Progenitor cell of endocrine pancreas (in vitro differentiated cells): ENCODE measurements at regions not wholly inside any gene's neighbourhood (a gene's known extent, or its start where the extent isn't known, plus 50 kb on each side); places are given as distances from the start of the nearest gene placed in this dataset.

Experiments used
- DNase-seq: peaks from one replicate; pipeline ENCODE4 v3.0.0; 2021; ENCODE audit warnings: low spot score; ENCODE audit not compliant: unreplicated experiment
- H3K27ac Mint-ChIP-seq: 2 replicates; pipeline ENCODE4 v1.8.0; 2021; ENCODE audit warnings: mild to moderate bottlenecking, moderate library complexity, mixed read lengths
- H3K27me3 Mint-ChIP-seq: 2 replicates; pipeline ENCODE4 v1.8.0; 2021; ENCODE audit warnings: mixed read lengths
- H3K36me3 Mint-ChIP-seq: 2 replicates; pipeline ENCODE4 v1.8.0; 2022; ENCODE audit warnings: mixed read lengths; ENCODE audit not compliant: insufficient read depth
- H3K4me1 Mint-ChIP-seq: 2 replicates; pipeline ENCODE4 v1.8.0; 2021; ENCODE audit warnings: low read depth, mixed read lengths
- H3K4me3 Mint-ChIP-seq: 2 replicates; pipeline ENCODE4 v1.8.0; 2021; ENCODE audit warnings: low read depth, mild to moderate bottlenecking, moderate library complexity, mixed read lengths
- H3K9me3 Mint-ChIP-seq: 2 replicates; pipeline ENCODE4 v1.8.0; 2021; ENCODE audit warnings: low read depth, mixed read lengths
- CTCF ChIP-seq: fragments of 200-600 bp; sonication (generic); IDR thresholded peaks from one replicate; pipeline ENCODE4 v1.5.0; 2021; ENCODE audit warnings: antibody characterized with exemption, mild to moderate bottlenecking; ENCODE audit not compliant: unreplicated experiment

GRCh38 chrY:11022734-11023133, 1495.1 kb downstream of the TSPY10 start:
- no peak for TF ChIP-seq CTCF
- no peaks in the 10 kb centered on the region for H3K4me1 Mint-ChIP-seq
- H3K27me3 Mint-ChIP-seq = no peaks in the 10 kb centered on the region
- no peak for DNase-seq
- peaks cover 40% of the 10 kb centered on the region for H3K9me3 Mint-ChIP-seq
- H3K4me3 Mint-ChIP-seq = no peak overlapping the region
- no peak overlapping the region for H3K27ac Mint-ChIP-seq
- H3K36me3 Mint-ChIP-seq = peaks cover 4% of the 10 kb centered on the region

- Mint-ChIP-seq H3K4me3 (no peak overlapping the region), H3K4me1 (no peaks in the 10 kb centered on the region), H3K27me3 (no peaks in the 10 kb centered on the region), H3K36me3 (peaks cover 4% of the 10 kb centered on the region), H3K27ac (no peak overlapping the region), H3K9me3 (peaks cover 12% of the 10 kb centered on the region)
- DNase-seq = no peak
- TF ChIP-seq CTCF = no peak
Observed at GRCh38 chrY:11044234-11044883, 1516.7 kb downstream of the TSPY10 start.

- Mint-ChIP-seq H3K27me3 (no peaks in the 10 kb centered on the region), H3K9me3 (no peaks in the 10 kb centered on the region), H3K27ac (no peak overlapping the region), H3K4me1 (no peaks in the 10 kb centered on the region), H3K36me3 (no peaks in the 10 kb centered on the region), H3K4me3 (no peak overlapping the region)
- no peak for DNase-seq
- no peak for TF ChIP-seq CTCF
Observed at GRCh38 chrY:11063486-11063885, 1535.8 kb downstream of the TSPY10 start.

- no peak for DNase-seq
- H3K9me3 Mint-ChIP-seq = no peaks in the 10 kb centered on the region
- H3K4me3 Mint-ChIP-seq = no peak overlapping the region
- H3K27ac Mint-ChIP-seq = no peak overlapping the region
- no peaks in the 10 kb centered on the region for H3K36me3 Mint-ChIP-seq
- no peaks in the 10 kb centered on the region for H3K4me1 Mint-ChIP-seq
- TF ChIP-seq CTCF = no peak
- no peaks in the 10 kb centered on the region for H3K27me3 Mint-ChIP-seq
Observed at GRCh38 chrY:11063960-11064359, 1536.3 kb downstream of the TSPY10 start.

- no peak for DNase-seq
- no peaks in the 10 kb centered on the region for H3K9me3 Mint-ChIP-seq
- no peak overlapping the region for H3K4me3 Mint-ChIP-seq
- no peaks in the 10 kb centered on the region for H3K4me1 Mint-ChIP-seq
- no peak for TF ChIP-seq CTCF
- H3K27me3 Mint-ChIP-seq = no peaks in the 10 kb centered on the region
- H3K27ac Mint-ChIP-seq = no peak overlapping the region
- H3K36me3 Mint-ChIP-seq = no peaks in the 10 kb centered on the region
Observed at GRCh38 chrY:11064376-11064775, 1536.7 kb downstream of the TSPY10 start.
